Fibroblast of skin of back (primary cell): ENCODE measurements at regions not wholly inside any gene's neighbourhood (a gene's known extent, or its start where the extent isn't known, plus 50 kb on each side); places are given as distances from the start of the nearest gene placed in this dataset.

Experiments used
- DNase-seq: peaks from one replicate; pipeline ENCODE4 v3.0.0-alpha.2; 2013

DNA sequence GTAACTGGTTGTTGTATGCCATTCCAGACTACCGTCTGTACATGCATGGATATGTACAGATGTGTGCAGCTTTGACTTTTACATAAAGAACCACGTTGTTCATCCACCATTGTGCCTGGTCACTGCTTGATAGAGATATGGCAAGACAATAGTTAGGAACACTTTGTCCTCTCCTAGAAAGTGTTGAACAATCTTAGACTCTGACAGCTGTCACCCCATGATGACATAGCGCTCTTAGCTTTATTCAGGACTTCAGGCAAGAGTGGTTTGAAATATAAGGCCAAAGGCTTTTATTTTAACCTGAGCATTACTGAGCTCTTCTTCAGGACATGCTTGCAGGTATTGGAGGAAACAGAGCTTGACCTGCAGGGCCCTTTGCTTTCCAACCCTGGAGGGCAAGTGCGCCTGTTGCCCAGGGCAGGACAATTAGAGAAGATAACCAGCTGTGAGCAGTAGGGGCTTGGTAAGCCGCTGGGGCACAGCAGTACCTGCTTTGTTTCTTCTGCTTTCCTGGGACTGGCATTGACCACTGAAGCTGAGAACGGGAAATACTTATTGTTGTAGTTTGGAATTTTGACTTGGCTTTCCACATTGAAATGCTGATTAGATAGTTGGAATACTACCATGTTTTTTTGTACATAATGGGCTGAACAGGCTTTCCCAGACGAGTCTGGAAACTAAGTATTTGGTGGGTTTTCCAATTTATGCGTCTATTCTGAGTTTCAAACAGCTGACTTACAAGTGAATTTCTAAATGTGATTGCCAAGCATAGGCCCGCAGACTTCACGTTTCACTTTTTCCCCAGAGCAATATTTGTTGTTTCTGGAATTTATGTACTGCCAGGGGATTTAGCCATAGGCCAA lies 51.1 kb downstream of the GARRE1 start:
- no peak for DNase-seq

DNA sequence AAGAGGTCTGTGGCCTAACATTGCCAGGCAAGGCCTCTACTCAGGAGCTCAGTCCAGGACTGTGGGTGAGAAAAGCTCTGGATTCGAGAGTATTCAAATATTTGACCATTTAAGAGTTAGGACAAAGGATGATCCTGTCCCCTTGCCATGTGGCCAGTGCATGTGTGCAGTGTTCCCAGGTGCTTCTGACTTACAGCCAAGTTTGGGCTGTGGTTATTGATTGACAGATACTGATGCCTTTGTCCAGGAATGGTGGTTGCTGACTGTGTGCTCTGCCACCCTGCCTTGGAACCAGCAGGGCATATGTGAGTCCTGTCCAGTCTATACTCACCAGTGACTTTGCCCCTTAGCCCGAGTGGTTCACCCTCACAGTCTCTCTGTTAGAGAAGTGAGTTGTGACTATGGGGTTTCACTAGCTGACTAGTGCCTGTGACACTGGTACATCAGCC lies 51.9 kb downstream of the GARRE1 start:
- no peak for DNase-seq

DNA sequence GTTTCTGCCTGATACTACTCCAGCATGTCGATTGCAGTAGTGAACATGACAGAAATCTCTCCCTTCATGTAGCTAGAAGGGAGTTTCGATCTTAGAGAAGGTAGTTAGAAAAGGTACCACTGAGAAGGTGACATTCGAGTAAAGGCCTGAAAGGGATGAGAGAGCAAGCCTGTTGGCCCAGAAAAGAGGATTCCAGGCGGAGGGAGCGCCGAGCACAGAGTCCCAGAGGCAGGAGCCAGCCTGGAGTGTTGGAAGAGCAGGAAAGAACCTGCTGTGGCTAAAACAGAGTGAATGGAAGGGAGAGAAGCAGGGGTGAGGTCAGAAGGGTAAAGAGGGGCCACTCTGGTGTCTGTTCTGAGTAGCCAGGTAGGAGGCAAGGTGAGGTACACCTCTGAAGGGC lies 52.5 kb downstream of the GARRE1 start:
- DNase-seq, result no peak

DNA sequence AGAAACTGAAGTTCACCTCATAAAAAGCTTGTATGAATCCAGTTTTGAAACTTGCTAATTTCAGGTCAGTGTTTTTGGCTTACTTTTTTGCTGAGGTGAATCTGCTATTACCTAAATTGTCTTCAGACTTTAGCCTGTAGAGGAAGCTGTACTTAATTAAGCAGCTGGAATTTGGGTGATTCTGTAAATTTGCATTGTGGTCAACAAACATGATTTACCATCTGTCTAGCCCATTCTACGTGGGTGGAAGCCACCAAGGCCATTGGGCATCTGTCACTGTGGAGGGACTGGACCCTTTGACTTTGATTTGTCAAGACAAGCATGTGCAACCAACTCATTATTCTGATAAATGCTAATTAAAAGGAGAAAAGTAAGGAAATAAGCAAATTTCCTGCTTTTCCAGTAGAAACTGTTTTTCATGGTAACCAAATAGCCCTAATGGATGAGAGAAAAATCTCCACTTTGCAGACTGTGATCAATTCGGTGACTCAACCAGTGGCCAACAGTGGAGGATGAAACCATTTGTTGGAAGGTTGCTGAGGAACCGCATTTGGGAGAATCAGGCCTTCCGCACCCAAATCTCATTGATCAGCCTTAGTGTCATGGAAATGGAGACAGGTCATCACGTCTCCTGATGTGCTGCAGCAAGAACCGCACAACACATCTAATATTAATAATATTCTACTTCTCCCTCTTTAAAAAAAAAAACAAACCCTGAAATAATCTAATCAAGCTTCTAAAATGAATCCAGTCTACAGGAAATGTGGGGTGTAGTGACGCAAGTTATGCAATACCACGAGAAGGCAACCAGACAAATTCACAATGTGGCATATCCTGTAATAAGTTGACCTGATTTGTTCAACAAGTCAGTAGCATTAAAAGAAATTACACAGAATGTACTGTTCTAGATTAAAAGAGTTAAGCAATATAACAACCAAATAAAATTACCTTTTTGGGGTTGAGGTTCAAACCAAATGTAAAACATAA lies 54.3 kb downstream of the GARRE1 start:
- no peak for DNase-seq

DNA sequence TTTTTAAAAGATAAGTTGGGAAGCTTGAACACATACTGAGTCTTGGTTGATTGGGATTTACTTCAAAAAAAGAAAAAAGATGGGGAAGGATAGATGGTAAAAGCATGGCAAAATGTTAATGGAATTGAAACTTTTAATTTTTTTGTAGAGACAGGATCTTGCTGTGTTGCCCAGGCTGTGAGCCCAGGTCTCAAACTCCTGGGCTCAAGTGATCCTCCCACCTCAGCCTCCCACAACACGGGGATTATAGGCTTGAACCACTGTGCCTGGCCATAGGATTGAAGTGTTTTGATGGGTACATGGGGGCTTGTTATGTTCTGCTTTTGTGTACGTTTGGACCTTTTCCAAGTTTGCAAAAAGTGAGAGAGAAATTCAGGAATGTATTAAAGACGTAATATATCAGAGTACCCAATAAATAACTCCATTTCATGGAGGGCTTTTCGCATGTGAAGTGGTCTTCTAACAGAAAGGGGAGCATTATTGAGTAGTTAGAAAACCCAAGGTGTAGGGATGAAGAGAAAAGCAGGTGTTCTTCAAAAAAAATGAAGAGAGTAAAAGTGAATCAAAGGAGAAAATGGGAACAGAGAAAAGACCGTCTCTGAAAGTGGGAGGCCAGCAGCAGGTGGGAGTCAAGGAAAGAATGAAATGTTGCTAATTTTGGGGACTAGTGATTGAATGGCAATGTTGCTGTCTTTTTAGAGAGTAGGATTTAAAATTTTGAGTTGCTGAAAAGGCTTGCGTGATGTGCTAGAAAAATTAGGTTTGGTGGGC lies 55.2 kb downstream of the GARRE1 start:
- no peak for DNase-seq

DNA sequence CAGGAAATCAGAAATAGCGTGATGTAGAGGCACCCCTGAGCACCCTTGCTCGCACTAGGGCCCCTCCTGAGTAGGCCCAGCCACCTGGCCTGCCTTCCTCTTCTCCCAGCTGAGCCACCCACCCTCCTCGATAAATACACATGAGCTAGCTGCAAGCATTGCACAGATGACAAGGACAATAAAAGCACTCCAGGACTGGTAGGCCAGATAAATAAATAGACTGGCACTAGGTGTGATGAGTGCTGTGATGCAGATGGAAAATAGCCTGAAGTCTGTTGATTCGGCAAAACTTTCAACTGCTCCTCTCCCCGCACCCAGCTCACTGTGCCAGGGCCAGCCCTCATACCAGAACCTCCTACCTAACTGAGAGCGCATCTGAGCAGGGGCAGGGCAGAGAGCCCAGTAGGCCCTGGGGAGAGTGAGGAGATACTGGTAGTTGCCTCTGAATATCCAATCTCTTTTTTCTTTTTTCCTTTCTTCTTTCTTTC lies 54.5 kb upstream of the GPI start:
- no peak for DNase-seq

DNA sequence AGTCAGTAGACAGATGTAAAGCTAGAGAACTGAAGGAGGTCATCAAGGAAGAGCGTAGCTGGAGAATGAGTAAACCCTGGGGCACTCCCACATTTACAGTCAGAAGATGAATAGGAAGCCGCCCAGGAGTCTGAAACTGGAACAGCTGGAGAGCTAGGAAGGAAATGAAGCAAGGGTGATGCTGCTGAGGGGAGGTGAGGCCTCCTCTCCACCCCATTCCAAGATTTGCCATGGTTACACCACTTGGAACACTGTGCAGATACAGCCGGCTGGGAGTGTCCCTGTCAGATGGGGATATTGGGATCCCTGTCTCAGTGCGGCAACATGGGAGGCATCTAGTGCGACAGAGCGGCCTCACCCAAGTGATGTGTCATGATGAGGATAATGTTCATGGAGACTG lies 51.8 kb upstream of the GPI start:
- peak; percentile 45 for DNase-seq

DNA sequence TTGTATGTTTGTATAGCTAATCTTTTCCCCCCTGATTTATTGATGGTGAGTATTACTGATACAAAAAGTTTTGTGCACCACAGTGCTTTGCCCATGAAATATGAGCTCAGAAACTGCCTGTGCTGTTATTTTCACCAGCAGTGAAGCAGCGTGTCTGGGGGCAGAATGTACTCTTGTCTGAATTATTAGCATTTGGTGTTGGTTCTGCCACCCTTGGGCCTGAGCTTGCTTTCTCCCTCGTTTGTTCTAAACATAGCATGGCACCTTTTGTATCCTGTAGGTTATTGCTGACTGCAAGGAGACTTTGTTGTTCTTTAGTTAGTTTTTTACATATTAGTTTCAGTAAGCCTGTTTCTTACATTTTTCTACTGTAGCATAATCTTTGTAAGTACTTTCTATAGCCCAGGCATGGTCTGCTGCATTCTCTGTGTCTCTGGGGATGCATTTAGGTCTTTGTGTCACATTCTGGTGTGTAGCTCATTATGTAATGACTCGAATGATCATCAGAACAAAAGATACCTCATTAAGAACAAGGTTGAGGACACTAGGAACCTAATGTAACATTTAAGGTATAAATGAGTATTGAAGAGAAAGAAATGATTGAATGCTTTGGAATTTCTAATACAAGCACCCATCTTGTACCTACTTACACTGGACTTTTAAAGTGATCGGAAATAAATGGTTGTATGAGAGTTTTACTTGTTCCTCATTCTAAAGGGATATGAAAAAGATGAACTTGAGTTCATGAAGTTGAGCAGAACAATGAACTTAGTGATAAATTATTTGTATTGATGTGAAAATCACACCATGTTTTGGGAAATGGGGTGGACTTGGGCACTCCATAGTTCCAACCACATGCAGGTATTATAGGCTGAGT lies 50.3 kb upstream of the GPI start:
- peak; percentile 19 for DNase-seq
